GM12801 (cell line): ENCODE measurements at regions not wholly inside any gene's neighbourhood (a gene's known extent, or its start where the extent isn't known, plus 50 kb on each side); places are given as distances from the start of the nearest gene placed in this dataset.

ENCODE experiments used
- CTCF ChIP-seq: IDR thresholded peaks from one replicate; pipeline ENCODE4 v1.5.1; 2011; ENCODE audit warnings: control low read depth; ENCODE audit not compliant: insufficient read length; ENCODE audit errors: extremely low read depth

- no peak for TF ChIP-seq CTCF
Observed at GRCh38 chr18:5091741-5092140, 105.3 kb downstream of the AKAIN1 start.

GRCh38 chr18:5075297-5075696, 121.8 kb downstream of the AKAIN1 start:
- no peak for TF ChIP-seq CTCF

- peak; percentile 1 for TF ChIP-seq CTCF
Observed at GRCh38 chr18:5073026-5073944, 123.8 kb downstream of the AKAIN1 start.

- no peak for TF ChIP-seq CTCF
Observed at GRCh38 chr18:5068851-5069250, 128.2 kb downstream of the AKAIN1 start.

- no peak for TF ChIP-seq CTCF
Observed at GRCh38 chr18:5066380-5066977, 130.6 kb downstream of the AKAIN1 start.

GRCh38 chr18:5065615-5066014, 131.4 kb downstream of the AKAIN1 start:
- TF ChIP-seq CTCF, result no peak

- TF ChIP-seq CTCF, result no peak
Observed at GRCh38 chr18:5064841-5065370, 132.2 kb downstream of the AKAIN1 start.
